ENCODE measurements at regions not wholly inside any gene's neighbourhood (a gene's known extent, or its start where the extent isn't known, plus 50 kb on each side); places are given as distances from the start of the nearest gene placed in this dataset.
A peak's percentile ranks its signal among the peaks of the same experiment; 100 is the strongest.

DNA sequence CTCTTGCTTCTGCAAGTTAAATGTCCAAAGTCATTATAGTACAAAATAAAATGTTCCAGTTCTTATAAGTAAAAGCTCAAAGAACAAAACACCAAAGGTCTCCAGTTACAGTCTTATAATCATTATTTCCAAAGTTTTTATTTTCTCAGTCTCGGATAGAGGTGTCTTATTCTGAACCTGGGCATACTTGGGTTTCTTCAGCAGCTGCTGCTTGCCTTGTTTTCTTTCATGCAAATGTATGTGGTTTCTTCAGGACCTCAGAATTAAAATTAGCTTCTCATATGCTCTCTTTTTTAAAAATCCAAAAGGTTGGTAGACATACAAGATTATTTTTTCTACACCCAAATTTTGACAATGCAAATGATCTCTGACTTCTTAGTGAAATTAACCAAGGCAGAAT lies 383.0 kb downstream of the METTL4 start:
- TF ChIP-seq, protein P1, sequence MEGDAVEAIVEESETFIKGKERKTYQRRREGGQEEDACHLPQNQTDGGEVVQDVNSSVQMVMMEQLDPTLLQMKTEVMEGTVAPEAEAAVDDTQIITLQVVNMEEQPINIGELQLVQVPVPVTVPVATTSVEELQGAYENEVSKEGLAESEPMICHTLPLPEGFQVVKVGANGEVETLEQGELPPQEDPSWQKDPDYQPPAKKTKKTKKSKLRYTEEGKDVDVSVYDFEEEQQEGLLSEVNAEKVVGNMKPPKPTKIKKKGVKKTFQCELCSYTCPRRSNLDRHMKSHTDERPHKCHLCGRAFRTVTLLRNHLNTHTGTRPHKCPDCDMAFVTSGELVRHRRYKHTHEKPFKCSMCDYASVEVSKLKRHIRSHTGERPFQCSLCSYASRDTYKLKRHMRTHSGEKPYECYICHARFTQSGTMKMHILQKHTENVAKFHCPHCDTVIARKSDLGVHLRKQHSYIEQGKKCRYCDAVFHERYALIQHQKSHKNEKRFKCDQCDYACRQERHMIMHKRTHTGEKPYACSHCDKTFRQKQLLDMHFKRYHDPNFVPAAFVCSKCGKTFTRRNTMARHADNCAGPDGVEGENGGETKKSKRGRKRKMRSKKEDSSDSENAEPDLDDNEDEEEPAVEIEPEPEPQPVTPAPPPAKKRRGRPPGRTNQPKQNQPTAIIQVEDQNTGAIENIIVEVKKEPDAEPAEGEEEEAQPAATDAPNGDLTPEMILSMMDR (IDR thresholded peaks at IDR 0.05; ENCODE audit: unreplicated experiment): no peak
- Mint-ChIP-seq H3K36me3 (ENCODE audit: low read depth, unreplicated experiment) (no peaks in the 10 kb centered on the region), H3K4me3 (ENCODE audit: unreplicated experiment) (no peak overlapping the region), H3K27ac (ENCODE audit: unreplicated experiment) (no peak overlapping the region), H3K4me1 (ENCODE audit: unreplicated experiment) (no peaks in the 10 kb centered on the region), H3K27me3 (ENCODE audit: unreplicated experiment) (no peaks in the 10 kb centered on the region), H3K9me3 (ENCODE audit: unreplicated experiment) (no peaks in the 10 kb centered on the region)
- DNase-seq (ENCODE audit: low spot score): no peak

DNA sequence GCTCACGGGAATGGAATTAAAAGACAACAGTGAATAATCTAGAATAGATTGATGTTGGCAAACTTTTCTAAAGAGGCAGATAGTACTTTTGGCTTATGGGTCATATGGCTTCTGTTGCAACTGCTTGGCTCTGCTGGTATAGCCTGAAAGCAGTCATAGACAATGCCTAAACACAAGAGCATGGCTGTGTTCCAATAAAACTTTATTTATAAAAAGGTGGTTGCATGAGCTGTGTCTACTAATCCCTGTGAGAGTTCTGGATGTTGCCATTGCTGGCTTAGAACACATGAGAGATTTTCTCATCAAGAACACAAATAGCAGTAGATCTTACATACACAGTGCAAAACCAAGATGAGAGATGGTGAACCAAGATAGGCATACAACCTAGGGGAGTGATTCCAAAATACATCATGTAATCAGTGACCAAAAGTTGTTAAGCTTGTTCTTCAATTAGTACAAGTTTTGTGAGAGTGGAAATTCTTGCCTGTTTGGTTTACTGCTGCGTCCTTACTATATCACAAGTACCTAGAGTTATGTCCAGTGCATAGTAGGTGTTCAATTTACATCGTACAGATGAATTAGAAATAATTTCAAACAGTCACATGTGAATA lies 380.0 kb downstream of the METTL4 start:
- H3K4me3 Mint-ChIP-seq (ENCODE audit: unreplicated experiment): no peak overlapping the region
- no peaks in the 10 kb centered on the region for H3K9me3 Mint-ChIP-seq (ENCODE audit: unreplicated experiment)
- H3K36me3 Mint-ChIP-seq (ENCODE audit: low read depth, unreplicated experiment): no peaks in the 10 kb centered on the region
- no peak for DNase-seq (ENCODE audit: low spot score)
- TF ChIP-seq, protein P1 (IDR thresholded peaks at IDR 0.05; ENCODE audit: unreplicated experiment): no peak
- no peaks in the 10 kb centered on the region for H3K4me1 Mint-ChIP-seq (ENCODE audit: unreplicated experiment)
- no peak overlapping the region for H3K27ac Mint-ChIP-seq (ENCODE audit: unreplicated experiment)
- no peaks in the 10 kb centered on the region for H3K27me3 Mint-ChIP-seq (ENCODE audit: unreplicated experiment)

DNA sequence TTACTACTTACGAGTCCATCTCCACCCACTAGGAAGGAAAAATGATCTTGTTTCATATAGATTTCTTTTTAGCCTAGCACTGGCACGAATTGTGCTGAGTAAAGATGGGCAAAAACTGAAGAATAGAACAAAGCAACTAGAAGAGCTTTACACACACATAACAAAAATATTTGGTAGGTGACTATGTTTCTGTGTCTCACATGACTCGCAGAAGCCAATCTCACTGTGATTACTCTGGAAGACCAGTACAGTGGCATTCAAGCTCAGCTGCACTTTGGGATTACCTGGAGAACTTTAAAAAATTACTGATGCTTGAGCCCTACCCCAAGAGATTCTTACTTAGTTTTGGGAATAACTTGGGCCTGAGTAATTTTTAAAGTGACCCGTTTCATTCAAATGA lies 378.7 kb downstream of the METTL4 start:
- H3K4me1 Mint-ChIP-seq (ENCODE audit: unreplicated experiment): no peaks in the 10 kb centered on the region
- H3K4me3 Mint-ChIP-seq (ENCODE audit: unreplicated experiment): no peak overlapping the region
- no peaks in the 10 kb centered on the region for H3K9me3 Mint-ChIP-seq (ENCODE audit: unreplicated experiment)
- no peak for DNase-seq (ENCODE audit: low spot score)
- H3K27me3 Mint-ChIP-seq (ENCODE audit: unreplicated experiment): no peaks in the 10 kb centered on the region
- no peaks in the 10 kb centered on the region for H3K36me3 Mint-ChIP-seq (ENCODE audit: low read depth, unreplicated experiment)
- TF ChIP-seq, protein P1 (IDR thresholded peaks at IDR 0.05; ENCODE audit: unreplicated experiment): no peak
- no peak overlapping the region for H3K27ac Mint-ChIP-seq (ENCODE audit: unreplicated experiment)

DNA sequence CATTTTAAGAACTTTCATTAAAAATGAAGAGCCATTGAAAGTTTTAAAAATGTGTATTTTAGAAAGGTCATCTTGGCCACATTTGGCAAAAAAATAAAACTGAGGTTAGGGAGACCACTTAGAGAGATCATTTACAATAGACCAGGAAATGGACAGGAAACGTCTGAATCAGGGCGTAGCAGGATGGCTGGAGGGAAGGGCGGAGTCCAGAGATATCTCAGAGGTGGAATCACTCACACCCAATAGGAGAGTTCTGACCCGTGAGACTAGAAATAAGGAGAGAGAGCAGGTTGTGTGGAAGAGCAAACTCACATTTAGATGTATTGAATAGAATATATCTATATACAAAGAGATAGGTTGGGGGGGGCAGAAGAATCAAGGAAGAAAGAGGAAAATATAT lies 373.4 kb downstream of the METTL4 start:
- Mint-ChIP-seq H3K4me1 (ENCODE audit: unreplicated experiment) (peaks cover 13% of the 10 kb centered on the region), H3K27ac (ENCODE audit: unreplicated experiment) (peak overlapping the region; percentile 39), H3K36me3 (ENCODE audit: low read depth, unreplicated experiment) (peaks cover 3% of the 10 kb centered on the region), H3K4me3 (ENCODE audit: unreplicated experiment) (peak overlapping the region; percentile 31), H3K9me3 (ENCODE audit: unreplicated experiment) (no peaks in the 10 kb centered on the region), H3K27me3 (ENCODE audit: unreplicated experiment) (no peaks in the 10 kb centered on the region)
- DNase-seq (ENCODE audit: low spot score): no peak
- TF ChIP-seq, protein P1 (IDR thresholded peaks at IDR 0.05; ENCODE audit: unreplicated experiment): no peak

DNA sequence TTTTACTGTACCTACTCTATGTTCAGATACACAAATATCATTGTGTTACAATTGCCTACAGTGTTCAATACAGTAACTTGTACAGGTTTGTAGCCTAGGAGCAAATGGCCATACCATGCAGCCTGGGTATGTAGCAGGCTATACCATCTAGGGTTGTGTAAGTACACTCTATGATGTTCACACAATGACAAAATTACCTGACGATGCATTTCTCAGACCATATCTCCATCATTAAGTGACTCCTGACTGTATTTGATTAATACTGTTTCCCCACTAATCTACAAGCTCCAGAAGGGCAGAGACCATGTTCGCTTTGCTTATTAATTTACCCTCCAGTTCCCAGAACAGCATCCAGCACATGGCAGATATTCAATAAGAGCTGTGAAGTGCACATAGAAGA lies 372.2 kb downstream of the METTL4 start:
- H3K27ac Mint-ChIP-seq (ENCODE audit: unreplicated experiment): no peak overlapping the region

More for the DNA sequence above, 372.2 kb downstream of the METTL4 start:
- Mint-ChIP-seq H3K9me3 (ENCODE audit: unreplicated experiment) (no peaks in the 10 kb centered on the region), H3K27me3 (ENCODE audit: unreplicated experiment) (no peaks in the 10 kb centered on the region), H3K4me3 (ENCODE audit: unreplicated experiment) (no peak overlapping the region), H3K36me3 (ENCODE audit: low read depth, unreplicated experiment) (peaks cover 3% of the 10 kb centered on the region), H3K4me1 (ENCODE audit: unreplicated experiment) (peaks cover 13% of the 10 kb centered on the region)
- TF ChIP-seq, protein P1 (IDR thresholded peaks at IDR 0.05; ENCODE audit: unreplicated experiment): no peak
- no peak for DNase-seq (ENCODE audit: low spot score)
